NT2/D1 (cell line): ENCODE measurements at regions not wholly inside any gene's neighbourhood (a gene's known extent, or its start where the extent isn't known, plus 50 kb on each side); places are given as distances from the start of the nearest gene placed in this dataset.

ENCODE experiments used
- DNase-seq: peaks from one replicate; pipeline ENCODE4 v3.0.0-alpha.2; 2011; ENCODE audit warnings: low read depth, low spot score
- H3K27me3 ChIP-seq: 2 replicates; pipeline ENCODE4 v1.6.0; 2011; ENCODE audit warnings: mild to moderate bottlenecking; ENCODE audit not compliant: insufficient read length, insufficient read depth
- H3K36me3 ChIP-seq: 2 replicates; pipeline ENCODE4 v1.6.1; 2011; ENCODE audit warnings: mild to moderate bottlenecking, low read length, mixed read lengths; ENCODE audit not compliant: insufficient read depth, insufficient read length
- H3K4me1 ChIP-seq: 2 replicates; pipeline ENCODE4 v1.5.1; 2011; ENCODE audit not compliant: insufficient read depth, insufficient read length
- H3K4me3 ChIP-seq: 2 replicates; pipeline ENCODE4 v1.5.1; 2011; ENCODE audit warnings: low read depth; ENCODE audit not compliant: insufficient read length
- H3K9ac ChIP-seq: 2 replicates; pipeline ENCODE4 v1.6.0; 2011; ENCODE audit warnings: low read depth; ENCODE audit not compliant: insufficient read length
- H3K9me3 ChIP-seq: 2 replicates; pipeline ENCODE4 v1.5.1; 2011; ENCODE audit warnings: mild to moderate bottlenecking, low read length; ENCODE audit not compliant: insufficient read depth
- SUZ12 ChIP-seq: IDR thresholded peaks from 2 replicates; pipeline ENCODE4 v1.6.1; 2011; ENCODE audit not compliant: insufficient read length, insufficient read depth; ENCODE audit errors: extremely low read depth
- YY1 ChIP-seq: IDR thresholded peaks from 2 replicates; pipeline ENCODE4 v1.6.1; 2011; ENCODE audit not compliant: insufficient read length, insufficient read depth
- ZNF274 ChIP-seq: IDR thresholded peaks from 2 replicates; pipeline ENCODE4 v1.6.1; 2011; ENCODE audit warnings: mild to moderate bottlenecking, low read depth, low read length

DNA sequence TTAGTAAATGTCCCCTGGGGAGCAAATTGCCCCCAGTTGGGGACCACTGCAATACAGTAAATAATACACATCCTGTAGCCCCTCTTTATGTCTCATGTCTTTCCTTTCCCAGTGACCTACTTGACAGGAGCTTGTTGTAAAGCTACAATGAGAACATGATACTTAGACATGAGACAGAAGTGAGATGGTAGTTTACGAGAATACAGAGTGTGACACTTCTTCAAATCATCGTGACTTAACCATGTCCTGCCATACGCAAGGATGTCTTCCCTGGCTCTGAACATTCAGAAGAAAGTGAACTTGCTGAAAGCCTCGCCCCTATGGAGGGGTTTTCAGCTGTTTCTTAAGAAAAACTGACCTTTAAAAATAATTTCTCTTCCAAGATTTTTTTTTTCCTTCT, 101.0 kb upstream of the SPACA1 start:
- Histone ChIP-seq H3K4me1 (no peaks in the 10 kb centered on the region), H3K27me3 (no peaks in the 10 kb centered on the region), H3K9ac (no peak overlapping the region), H3K36me3 (no peaks in the 10 kb centered on the region), H3K4me3 (no peak overlapping the region), H3K9me3 (no peaks in the 10 kb centered on the region)
- TF ChIP-seq YY1 (no peak), SUZ12 (no peak), ZNF274 (no peak)
- DNase-seq, result no peak

DNA sequence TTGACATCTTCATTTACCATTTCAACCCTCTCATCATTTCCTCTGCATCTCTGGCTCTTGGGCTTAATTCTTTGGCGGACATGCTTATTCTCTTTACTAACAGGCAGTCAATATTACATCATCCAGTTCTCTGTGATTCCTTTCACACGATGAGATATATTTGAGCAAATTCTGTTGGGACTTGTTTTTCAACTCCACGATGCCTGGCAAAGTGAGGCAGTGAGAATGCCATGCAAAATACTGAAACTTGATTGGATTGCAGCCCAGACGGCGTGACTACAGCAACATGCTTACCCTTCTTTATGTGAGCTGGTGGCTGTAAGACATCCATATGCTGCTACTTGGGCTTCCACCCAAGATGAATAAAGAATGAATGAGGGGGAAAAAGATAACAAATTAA, 101.7 kb upstream of the SPACA1 start:
- TF ChIP-seq YY1, result no peak
- TF ChIP-seq SUZ12, result no peak
- TF ChIP-seq ZNF274, result no peak
- DNase-seq, result no peak

DNA sequence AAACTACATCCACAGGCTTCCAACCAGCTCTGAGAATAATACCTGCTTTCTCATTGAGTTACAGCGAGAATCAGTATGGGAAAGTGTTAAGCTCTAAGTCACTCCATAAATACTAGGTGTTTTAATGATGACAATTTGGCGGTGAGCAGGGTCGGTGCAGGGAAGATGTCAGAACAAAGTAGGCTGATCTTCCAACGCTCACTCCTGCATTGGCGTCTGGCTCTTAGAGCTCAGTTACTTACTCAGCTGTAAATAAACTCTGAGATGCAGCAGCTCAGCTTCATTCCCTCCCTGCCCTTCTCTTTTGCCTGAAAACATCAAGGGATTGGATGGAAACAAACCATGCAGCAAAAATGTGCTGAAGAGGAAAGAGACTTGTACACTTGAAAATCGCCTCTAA, 102.5 kb upstream of the SPACA1 start:
- TF ChIP-seq YY1 (no peak), ZNF274 (no peak), SUZ12 (no peak)
- no peak overlapping the region for H3K9ac ChIP-seq
- no peaks in the 10 kb centered on the region for H3K27me3 ChIP-seq
- H3K4me3 ChIP-seq, result no peak overlapping the region
- no peaks in the 10 kb centered on the region for H3K9me3 ChIP-seq
- DNase-seq, result no peak
- H3K36me3 ChIP-seq, result no peaks in the 10 kb centered on the region
- H3K4me1 ChIP-seq, result no peaks in the 10 kb centered on the region

More for the DNA sequence above, 101.7 kb upstream of the SPACA1 start:
- Histone ChIP-seq H3K36me3 (no peaks in the 10 kb centered on the region), H3K9ac (no peak overlapping the region), H3K9me3 (no peaks in the 10 kb centered on the region), H3K4me3 (no peak overlapping the region), H3K4me1 (no peaks in the 10 kb centered on the region), H3K27me3 (no peaks in the 10 kb centered on the region)

DNA sequence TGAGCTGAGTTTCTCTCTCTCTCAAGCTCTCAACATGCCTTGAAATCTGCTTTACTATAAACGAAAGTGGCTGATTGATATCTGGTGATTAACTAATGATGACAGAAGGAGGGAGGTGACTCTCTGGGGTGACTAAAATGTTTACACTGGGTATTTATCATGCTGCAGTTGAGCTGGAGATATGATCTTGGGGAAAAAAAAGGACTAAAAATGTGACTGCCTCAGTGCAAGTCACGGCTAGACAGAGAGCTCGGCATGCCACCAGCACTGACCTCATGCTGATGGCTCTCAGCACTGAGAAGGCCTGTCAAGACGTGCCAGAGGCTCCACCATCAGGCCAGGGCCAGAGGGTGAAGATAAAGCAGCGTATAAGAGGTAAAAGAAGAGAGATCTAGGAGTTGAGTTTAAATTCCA, 103.1 kb upstream of the SPACA1 start:
- no peaks in the 10 kb centered on the region for H3K4me1 ChIP-seq
- H3K9ac ChIP-seq, result no peak overlapping the region
- H3K36me3 ChIP-seq, result no peaks in the 10 kb centered on the region
- no peak overlapping the region for H3K4me3 ChIP-seq
- no peaks in the 10 kb centered on the region for H3K27me3 ChIP-seq
- no peaks in the 10 kb centered on the region for H3K9me3 ChIP-seq
- no peak for DNase-seq
- TF ChIP-seq YY1 (no peak), ZNF274 (no peak), SUZ12 (no peak)

DNA sequence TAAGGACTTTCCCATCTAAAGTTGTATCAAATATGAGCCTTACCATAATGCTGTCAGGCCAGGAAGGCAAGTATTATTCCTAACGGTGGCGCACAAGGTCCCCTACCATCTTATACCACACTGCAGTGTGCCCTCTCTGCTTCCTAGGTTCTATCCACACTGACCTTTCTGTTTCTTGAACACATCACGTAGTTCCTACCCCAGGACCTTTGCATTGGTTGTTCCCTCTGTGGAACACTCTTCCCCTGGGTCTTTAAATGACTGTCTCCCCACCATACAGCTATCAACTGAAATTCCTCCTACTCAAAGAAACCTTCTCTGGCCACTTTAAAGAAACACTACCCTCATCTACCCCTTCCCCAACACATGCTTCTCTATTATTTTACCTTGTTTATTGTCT, 104.5 kb upstream of the SPACA1 start:
- Histone ChIP-seq H3K9me3 (no peaks in the 10 kb centered on the region), H3K36me3 (no peaks in the 10 kb centered on the region), H3K27me3 (no peaks in the 10 kb centered on the region), H3K4me3 (no peak overlapping the region), H3K9ac (no peak overlapping the region), H3K4me1 (no peaks in the 10 kb centered on the region)
- no peak for DNase-seq
- TF ChIP-seq YY1, result no peak
- TF ChIP-seq ZNF274, result no peak
- TF ChIP-seq SUZ12, result no peak

DNA sequence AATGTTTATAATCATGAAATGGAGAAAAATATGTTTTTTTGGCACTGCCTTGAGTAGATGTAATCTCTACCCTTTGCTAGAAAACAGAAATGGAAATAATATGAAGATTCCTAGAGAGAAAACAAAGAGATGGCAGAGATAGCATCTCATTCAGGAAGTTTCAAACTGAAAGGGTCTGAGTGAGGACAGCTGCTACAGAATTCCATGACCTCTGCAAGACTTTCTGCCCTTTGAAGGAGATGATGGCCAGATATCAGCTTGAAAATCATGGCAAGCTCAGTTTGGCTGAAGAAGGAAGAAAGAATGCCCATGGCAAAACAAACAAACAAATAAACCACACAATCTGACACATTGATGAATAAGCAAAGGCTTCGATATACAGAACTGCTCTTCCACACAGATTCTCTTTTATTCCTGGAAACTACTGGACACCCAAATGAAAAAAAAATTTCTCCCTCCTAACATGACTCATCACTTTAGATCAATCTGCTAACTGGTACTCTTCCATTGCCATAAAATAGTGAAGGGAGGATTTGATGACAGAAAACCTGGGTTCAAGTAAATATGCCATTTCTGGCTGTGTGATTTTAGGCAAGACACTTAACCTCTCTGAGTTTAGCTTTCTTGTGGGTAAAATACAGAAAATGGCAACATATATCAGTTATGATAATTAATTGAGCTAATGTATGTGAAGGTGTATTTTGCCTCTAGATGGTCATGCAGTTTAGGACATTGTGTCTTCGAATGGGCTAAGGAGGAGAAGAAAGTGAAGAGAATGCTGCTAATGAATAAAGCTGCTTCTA, 105.9 kb upstream of the SPACA1 start:
- no peaks in the 10 kb centered on the region for H3K9me3 ChIP-seq
- TF ChIP-seq YY1 (no peak), ZNF274 (no peak), SUZ12 (no peak)
- no peaks in the 10 kb centered on the region for H3K36me3 ChIP-seq
- H3K4me3 ChIP-seq, result no peak overlapping the region
- H3K9ac ChIP-seq, result no peak overlapping the region
- DNase-seq, result no peak
- no peaks in the 10 kb centered on the region for H3K27me3 ChIP-seq
- H3K4me1 ChIP-seq, result no peaks in the 10 kb centered on the region

DNA sequence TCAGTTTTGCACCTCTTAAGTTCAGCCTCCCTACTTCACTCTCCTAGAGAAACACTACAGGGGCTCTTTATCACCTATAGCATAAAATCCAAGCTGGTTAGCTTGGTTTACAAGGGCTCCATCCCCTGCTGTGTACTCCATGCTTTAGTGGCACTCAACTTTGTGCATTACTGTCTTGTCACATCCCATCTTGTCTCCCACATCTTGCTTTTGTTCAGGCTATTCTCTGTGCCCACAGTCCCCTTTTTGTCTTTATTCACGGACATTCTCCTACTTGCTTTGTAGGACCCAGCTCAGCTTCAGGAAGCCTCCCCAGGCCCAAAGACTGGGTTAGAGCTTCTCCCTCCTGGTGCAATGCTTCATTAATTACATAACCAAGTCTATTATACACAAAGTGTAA, 107.9 kb upstream of the SPACA1 start:
- DNase-seq, result no peak
- no peak overlapping the region for H3K4me3 ChIP-seq

More for the DNA sequence above, 107.9 kb upstream of the SPACA1 start:
- Histone ChIP-seq H3K36me3 (no peaks in the 10 kb centered on the region), H3K9me3 (no peaks in the 10 kb centered on the region), H3K4me1 (no peaks in the 10 kb centered on the region), H3K27me3 (no peaks in the 10 kb centered on the region), H3K9ac (no peak overlapping the region)
- no peak for TF ChIP-seq YY1
- no peak for TF ChIP-seq SUZ12
- no peak for TF ChIP-seq ZNF274
